Neural progenitor cell (in vitro differentiated cells): ENCODE measurements at regions not wholly inside any gene's neighbourhood (a gene's known extent, or its start where the extent isn't known, plus 50 kb on each side); places are given as distances from the start of the nearest gene placed in this dataset.

Source experiments
- CTCF ChIP-seq: fragments of 200-600 bp; sonication (generic); IDR thresholded peaks from 2 replicates; pipeline ENCODE4 v1.5.1; 2017; ENCODE audit warnings: antibody characterized with exemption, mild to moderate bottlenecking
- EZH2 ChIP-seq: fragments of 200-600 bp; sonication (generic); IDR thresholded peaks from 2 replicates; pipeline ENCODE4 v1.6.1; 2017; ENCODE audit warnings: antibody characterized with exemption, mild to moderate bottlenecking, moderate library complexity
- EZH2phosphoT487 ChIP-seq: fragments of 200-600 bp; sonication (generic); IDR thresholded peaks from 2 replicates; pipeline ENCODE4 v1.6.1; 2017; ENCODE audit warnings: antibody characterized with exemption

DNA sequence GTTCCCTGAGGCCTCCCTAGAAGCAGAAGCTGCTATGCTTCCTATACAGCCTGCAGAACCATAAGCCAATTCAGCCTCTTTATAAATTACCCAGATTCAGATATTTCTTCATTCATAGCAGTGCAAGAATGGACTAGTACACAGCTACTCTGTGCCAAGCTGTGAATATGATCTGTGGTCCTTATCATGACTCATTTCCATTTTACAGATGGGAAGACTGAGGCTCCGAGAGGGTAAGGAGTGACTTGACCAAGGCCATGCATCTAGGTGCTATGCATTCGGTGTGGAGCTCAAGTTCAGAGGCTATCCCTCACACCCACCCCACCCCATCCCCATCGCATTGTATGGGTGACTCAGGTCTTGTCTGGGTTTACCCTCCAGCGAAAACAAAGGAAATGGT, 52.3 kb upstream of the DISP3 start:
- TF ChIP-seq CTCF (no peak), EZH2 (no peak), EZH2phosphoT487 (no peak)
